ENCODE measurements at regions not wholly inside any gene's neighbourhood (a gene's known extent, or its start where the extent isn't known, plus 50 kb on each side); places are given as distances from the start of the nearest gene placed in this dataset.
"Not testable (repeated sequence)": the region's sequence is repeated elsewhere in the genome, so short reads cannot be mapped to it uniquely, and the experiment has no call there.

DNA sequence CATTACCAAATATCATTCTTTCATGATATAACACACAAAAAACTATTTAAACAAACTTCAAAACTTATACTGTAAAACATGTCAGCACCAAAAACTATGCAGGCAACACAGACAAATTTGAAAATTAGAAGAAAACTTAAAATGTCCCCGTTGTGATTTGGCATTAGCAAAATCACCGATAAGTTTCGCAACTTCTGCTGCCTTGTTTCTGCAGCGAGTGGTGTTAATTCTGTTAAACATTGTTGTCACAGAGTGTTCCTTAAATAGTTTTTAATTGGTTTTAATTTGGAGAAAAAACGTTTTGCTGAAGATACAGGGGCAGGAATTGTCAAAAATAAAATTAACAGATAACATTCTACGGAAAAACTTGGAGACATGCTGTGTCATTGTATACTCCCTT lies 160.6 kb downstream of the RPLP1 start:
- TF ChIP-seq, protein P1, sequence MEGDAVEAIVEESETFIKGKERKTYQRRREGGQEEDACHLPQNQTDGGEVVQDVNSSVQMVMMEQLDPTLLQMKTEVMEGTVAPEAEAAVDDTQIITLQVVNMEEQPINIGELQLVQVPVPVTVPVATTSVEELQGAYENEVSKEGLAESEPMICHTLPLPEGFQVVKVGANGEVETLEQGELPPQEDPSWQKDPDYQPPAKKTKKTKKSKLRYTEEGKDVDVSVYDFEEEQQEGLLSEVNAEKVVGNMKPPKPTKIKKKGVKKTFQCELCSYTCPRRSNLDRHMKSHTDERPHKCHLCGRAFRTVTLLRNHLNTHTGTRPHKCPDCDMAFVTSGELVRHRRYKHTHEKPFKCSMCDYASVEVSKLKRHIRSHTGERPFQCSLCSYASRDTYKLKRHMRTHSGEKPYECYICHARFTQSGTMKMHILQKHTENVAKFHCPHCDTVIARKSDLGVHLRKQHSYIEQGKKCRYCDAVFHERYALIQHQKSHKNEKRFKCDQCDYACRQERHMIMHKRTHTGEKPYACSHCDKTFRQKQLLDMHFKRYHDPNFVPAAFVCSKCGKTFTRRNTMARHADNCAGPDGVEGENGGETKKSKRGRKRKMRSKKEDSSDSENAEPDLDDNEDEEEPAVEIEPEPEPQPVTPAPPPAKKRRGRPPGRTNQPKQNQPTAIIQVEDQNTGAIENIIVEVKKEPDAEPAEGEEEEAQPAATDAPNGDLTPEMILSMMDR (IDR thresholded peaks at IDR 0.05; ENCODE audit: insufficient read depth, low read length, missing control alignments), result no peak
- ChIA-PET POLR2A (no interaction called here), CTCF (no interaction called here)
- no peak for DNase-seq (ENCODE audit: low read depth, low spot score)
- no peak overlapping the region for H3K4me3 ChIP-seq (ENCODE audit: low read depth, low read length)

DNA sequence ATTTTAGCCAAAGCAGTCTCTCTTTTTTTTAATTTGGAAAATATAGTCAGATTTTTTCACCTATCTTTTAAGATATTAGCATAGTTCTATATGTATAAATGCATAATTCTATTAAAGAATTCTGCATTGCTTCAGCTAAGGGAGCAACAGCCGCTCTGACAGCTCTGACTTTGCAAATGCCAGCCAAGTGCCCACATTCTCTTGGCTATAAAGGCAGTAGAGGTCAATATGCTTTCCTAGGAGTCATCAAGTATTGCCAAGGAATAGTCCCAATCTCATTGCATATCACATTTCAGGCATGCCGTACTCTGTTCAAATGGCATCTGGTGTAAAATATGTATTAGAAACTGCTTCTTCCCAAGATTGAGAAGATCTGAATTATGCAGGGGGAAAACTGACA lies 161.4 kb downstream of the RPLP1 start:
- POLR2A ChIA-PET, result no interaction called here
- DNase-seq (ENCODE audit: low read depth, low spot score), result no peak
- no peak overlapping the region for H3K4me3 ChIP-seq (ENCODE audit: low read depth, low read length)
- CTCF ChIA-PET, result no interaction called here
- TF ChIP-seq, protein P1 (IDR thresholded peaks at IDR 0.05; ENCODE audit: insufficient read depth, low read length, missing control alignments), result no peak

DNA sequence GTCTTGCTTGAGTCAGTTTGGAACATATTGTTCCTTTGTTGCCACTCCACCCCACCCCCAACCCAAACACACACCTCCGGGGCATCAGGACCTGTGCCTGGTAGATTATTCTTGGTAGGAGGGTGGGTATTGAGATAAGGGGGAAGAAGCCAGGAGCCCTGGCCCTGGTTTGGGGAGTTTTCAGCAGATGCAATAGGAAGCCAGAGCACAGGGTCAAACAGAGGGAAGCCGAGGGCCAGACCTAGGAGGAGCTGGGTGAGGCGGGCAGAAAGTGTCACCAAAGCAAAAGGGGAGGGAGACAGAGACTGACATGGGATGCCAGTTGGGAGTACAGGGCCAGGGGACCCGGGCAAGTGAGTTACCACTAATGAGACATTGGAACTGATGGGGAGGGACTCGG lies 163.1 kb downstream of the RPLP1 start:
- DNase-seq (ENCODE audit: low read depth, low spot score), result no peak
- ChIA-PET CTCF (no interaction called here), POLR2A (no interaction called here)

DNA sequence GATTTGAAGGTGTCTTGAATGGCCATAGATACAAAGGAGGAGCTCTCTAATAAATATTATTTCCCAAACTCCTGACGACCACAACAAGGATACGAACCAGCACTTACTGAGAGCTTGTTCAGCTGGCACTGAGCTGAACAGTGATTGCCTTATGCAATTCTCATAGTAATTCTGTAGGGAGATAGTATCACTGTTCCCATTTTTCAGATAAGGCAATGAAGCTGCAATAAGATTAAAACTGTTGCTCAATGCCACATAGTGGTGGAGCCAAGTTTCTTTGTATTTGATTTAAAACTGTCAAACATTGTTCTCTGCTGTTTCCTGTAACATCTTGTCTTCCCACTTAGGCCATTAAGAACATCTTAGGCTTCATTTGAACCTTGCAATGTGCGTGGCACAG lies 163.9 kb downstream of the RPLP1 start:
- ChIA-PET CTCF (no interaction called here), POLR2A (no interaction called here)
- no peak for DNase-seq (ENCODE audit: low read depth, low spot score)
- TF ChIP-seq, protein P1 (IDR thresholded peaks at IDR 0.05; ENCODE audit: insufficient read depth, low read length, missing control alignments), result no peak
- no peak overlapping the region for H3K4me3 ChIP-seq (ENCODE audit: low read depth, low read length)

More for the DNA sequence above, 163.1 kb downstream of the RPLP1 start:
- TF ChIP-seq, protein P1 (IDR thresholded peaks at IDR 0.05; ENCODE audit: insufficient read depth, low read length, missing control alignments), result no peak
- no peak overlapping the region for H3K4me3 ChIP-seq (ENCODE audit: low read depth, low read length)

DNA sequence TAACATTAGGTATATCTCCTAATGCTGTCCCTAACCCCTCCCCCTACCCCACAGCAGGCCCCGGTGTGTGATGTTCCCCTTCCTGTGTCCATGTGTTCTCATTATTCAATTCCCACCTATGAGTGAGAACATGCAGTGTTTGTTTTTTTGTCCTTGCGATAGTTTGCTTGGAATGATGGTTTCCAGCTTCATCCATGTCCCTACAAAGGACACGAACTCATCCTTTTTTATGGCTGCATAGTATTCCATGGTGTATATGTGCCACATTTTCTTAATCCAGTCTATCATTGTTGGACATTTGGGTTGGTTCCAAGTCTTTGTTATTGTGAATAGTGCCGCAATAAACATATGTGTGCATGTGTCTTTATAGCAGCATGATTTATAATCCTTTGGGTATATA lies 164.5 kb downstream of the RPLP1 start:
- CTCF ChIA-PET; DNase-seq (ENCODE audit: low read depth, low spot score); H3K4me3 ChIP-seq (ENCODE audit: low read depth, low read length); POLR2A ChIA-PET: not testable (repeated sequence)

DNA sequence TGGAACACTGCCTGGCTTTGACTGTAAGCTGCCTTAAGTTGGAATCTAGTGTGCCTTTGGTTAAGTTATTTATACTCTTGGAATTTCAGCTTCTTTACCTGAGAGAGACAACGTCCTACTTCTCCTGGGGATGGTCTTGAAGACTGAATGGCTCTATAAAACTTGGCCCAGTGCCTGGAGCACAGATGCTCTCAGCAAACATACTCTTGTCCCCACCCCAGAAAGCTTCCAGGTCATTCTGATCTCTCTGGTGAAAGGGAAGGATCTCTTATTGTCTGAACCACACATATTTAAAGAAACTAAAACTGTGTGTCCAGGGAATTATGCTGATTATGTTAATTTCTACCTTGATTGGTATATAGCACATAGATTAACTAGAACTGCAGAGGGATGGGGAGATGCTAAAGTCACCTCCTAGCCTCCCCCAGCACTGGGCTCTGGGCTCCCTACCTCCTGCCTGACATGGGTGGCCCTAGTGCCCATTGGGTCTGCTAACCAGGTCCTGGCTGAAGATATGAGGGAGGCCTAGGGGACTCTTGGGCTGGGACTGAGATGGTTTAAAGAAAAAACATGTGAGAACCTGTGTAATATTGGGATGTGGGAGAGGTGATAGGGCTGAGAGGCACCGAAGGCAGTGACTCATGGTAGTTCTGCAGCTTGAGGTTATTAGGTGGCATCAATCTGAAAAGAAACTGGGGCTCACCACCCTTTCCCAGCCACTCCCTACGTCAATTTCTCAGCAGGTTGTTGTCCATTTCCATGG lies 171.0 kb downstream of the RPLP1 start:
- no peak for DNase-seq (ENCODE audit: low read depth, low spot score)
- POLR2A ChIA-PET, result no interaction called here
- TF ChIP-seq, protein P1 (IDR thresholded peaks at IDR 0.05; ENCODE audit: insufficient read depth, low read length, missing control alignments), result no peak
- CTCF ChIA-PET, result no interaction called here
- H3K4me3 ChIP-seq (ENCODE audit: low read depth, low read length), result no peak overlapping the region

DNA sequence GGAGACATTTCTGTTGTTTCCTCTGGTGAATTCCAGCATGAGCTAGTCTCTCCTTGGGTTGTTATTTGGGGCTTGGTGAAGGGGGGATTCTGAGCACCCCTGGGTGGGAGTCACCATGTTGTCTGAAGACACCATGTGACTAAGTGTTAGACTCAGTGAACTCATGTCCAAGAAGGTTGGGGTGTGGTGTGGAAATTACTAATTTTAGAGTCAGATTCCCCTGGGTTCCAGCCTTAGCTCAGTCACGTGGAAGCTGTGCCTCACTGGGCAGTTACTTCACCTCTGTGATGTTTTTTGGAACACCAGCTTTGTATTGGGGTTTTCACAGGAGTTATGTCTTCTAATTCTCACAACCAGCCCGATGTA lies 171.5 kb downstream of the RPLP1 start:
- H3K4me3 ChIP-seq (ENCODE audit: low read depth, low read length), result no peak overlapping the region
- TF ChIP-seq, protein P1 (IDR thresholded peaks at IDR 0.05; ENCODE audit: insufficient read depth, low read length, missing control alignments), result no peak
- ChIA-PET CTCF (no interaction called here), POLR2A (no interaction called here)
- no peak for DNase-seq (ENCODE audit: low read depth, low spot score)
